ENCODE measurements at regions not wholly inside any gene's neighbourhood (a gene's known extent, or its start where the extent isn't known, plus 50 kb on each side); places are given as distances from the start of the nearest gene placed in this dataset.

DNA sequence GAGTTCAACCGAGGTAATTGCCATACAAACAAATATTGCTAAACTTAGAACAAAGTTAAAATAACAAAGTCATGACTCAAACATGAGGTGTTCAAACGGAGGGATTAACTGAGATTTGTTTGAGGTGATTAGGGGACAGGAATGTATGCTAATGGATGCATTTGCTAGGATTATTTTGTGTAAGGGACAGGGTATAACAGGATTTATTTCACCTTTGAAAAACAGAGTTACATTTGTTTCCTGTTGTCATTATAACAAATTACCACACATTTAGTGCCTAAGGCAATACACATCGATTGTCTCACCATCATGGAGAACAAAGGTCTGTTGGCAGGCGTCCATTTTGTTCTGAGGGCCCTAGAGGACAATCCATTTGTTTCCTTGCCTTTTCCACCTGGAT lies 304.3 kb upstream of the CNTNAP5 start:
- TF ChIP-seq, protein P1, sequence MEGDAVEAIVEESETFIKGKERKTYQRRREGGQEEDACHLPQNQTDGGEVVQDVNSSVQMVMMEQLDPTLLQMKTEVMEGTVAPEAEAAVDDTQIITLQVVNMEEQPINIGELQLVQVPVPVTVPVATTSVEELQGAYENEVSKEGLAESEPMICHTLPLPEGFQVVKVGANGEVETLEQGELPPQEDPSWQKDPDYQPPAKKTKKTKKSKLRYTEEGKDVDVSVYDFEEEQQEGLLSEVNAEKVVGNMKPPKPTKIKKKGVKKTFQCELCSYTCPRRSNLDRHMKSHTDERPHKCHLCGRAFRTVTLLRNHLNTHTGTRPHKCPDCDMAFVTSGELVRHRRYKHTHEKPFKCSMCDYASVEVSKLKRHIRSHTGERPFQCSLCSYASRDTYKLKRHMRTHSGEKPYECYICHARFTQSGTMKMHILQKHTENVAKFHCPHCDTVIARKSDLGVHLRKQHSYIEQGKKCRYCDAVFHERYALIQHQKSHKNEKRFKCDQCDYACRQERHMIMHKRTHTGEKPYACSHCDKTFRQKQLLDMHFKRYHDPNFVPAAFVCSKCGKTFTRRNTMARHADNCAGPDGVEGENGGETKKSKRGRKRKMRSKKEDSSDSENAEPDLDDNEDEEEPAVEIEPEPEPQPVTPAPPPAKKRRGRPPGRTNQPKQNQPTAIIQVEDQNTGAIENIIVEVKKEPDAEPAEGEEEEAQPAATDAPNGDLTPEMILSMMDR (conservative IDR thresholded peaks at IDR 0.05 in 1 of 2, IDR thresholded peaks at IDR 0.05 in 1 of 2; ENCODE audit: low read depth in 1 of 2, low read length in 2 of 2) = no peak
- no peak for TF ChIP-seq EZH2 (IDR thresholded peaks at IDR 0.05; ENCODE audit: low read length, missing control alignments)
